ENCODE measurements at regions not wholly inside any gene's neighbourhood (a gene's known extent, or its start where the extent isn't known, plus 50 kb on each side); places are given as distances from the start of the nearest gene placed in this dataset.

GRCh38 chr12:125431516-125431915 lies 366.3 kb downstream of the AACS start:
- no peak for DNase-seq (ENCODE audit: low read depth)

- DNase-seq (ENCODE audit: low read depth), result no peak
Observed at GRCh38 chr12:125434131-125434530, 368.9 kb downstream of the AACS start.

- no peak for DNase-seq (ENCODE audit: low read depth)
Observed at GRCh38 chr12:125434936-125435443, 369.8 kb downstream of the AACS start.

GRCh38 chr12:125435871-125436270 lies 370.6 kb downstream of the AACS start:
- no peak for DNase-seq (ENCODE audit: low read depth)

DNA sequence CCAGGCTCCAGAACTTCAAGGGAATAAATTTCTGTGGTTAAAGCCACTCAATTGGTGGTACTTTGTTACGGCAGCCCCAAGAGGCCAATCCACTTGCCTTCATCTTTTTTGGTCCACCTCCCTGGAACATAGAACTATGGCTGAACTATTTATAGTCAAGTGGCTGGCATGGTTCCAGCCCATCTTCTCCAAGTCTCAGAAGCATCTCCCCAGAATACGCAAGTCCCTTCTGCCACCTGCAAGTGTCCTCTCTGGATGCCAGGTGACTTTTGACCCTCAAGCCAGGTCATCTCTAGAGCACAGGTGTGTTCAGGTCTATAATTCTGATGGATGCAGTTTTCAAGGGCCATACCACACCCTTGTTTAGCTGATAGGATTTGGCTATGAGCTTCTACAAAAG lies 371.5 kb downstream of the AACS start:
- no peak for DNase-seq (ENCODE audit: low read depth)

DNA sequence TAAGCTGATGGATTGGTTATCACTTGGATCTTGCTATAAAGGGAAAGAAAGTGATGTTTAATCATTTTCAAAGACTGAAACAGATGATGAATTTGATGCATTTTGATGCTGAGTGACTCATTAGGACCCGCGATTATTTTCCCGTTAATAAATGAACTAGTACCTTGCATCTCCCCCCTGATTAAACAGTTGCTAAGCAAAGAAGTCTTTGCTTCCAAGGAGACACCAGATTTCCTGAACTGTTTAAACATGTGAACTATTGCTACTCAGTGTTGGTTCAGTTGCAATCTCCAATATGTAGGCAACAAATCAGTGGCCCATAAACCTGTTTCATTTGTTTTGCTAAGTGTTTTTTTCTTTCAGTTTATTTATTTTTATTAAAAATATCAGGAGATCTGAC lies 375.2 kb downstream of the AACS start:
- DNase-seq (ENCODE audit: low read depth), result no peak

- no peak for DNase-seq (ENCODE audit: low read depth)
Observed at GRCh38 chr12:125443341-125443740, 378.1 kb downstream of the AACS start.

DNA sequence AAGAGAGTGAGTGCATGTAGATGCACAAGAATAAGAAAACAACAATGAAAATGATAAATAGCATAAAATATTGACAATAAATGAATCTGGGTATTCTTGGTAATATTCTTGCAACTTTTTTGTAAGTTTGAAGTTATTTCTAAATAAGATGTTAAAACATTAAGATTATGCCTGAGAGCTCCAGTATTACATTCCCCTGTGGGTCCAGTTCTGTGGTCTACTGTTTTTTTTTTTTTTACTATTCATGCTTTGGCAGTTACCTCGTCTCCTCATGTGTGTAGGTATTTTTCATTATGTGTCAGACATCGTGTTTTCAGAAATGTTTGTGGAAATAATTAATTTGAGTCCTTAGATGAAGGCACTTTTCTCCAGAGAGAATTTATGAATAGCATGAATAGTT lies 386.2 kb downstream of the AACS start:
- DNase-seq (ENCODE audit: low read depth), result no peak

- no peak for DNase-seq (ENCODE audit: low read depth)
Observed at GRCh38 chr12:125453751-125454150, 388.5 kb downstream of the AACS start.

GRCh38 chr12:125454291-125454690 lies 389.1 kb downstream of the AACS start:
- no peak for DNase-seq (ENCODE audit: low read depth)

DNA sequence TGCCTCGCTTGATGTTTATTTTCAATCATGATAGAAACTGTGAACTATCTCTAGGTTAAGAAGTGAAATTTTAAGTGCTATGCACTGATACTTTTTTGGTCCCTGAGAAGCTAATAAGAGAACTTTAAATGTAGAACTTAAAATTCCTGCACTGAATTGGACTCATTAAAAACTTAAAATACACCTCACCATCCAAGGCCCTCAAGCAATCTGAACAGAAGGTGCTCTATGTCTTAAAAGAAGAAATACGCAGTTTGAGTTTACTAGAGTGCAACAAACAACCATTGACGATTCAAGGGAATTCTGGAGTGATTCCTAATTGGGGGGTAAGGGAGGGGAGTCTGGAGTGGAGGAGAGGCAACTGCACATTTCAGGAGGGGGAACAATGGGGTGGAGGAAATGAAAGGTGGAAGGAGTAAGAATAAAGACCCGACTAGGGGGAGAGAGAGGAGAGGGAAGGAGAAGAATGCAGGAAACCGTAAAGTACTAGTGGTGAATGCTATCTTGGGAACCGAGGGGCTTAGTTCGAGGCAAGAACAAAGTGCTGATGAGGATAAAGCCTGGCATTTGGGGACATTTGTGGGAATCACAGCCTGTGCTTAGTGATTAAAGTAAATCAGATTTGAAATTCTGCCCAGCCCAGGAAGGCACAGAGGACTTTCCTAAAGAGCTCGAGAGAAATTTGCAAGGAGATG lies 389.7 kb downstream of the AACS start:
- DNase-seq (ENCODE audit: low read depth), result no peak

DNA sequence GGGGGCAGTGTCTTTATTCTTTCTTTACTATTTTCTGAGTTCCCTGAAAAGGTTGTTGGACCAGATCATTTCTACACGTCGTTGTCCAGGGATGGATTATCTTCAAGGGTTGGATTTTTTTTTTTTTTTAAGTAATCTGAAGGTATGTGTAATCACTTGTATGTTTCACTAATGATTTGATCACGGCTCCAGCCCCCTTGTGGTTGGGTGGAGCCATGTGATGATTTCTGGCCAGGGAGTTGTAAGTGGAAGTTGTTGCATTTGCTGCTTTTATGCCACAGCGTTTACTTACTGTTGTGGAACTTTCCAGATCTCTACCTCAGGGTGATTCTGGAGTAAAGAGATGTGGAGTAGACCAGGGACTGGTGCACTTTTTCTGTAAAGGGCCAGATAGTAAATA lies 390.3 kb downstream of the AACS start:
- DNase-seq (ENCODE audit: low read depth), result no peak

GRCh38 chr12:125458552-125459268 lies 393.5 kb downstream of the AACS start:
- DNase-seq (ENCODE audit: low read depth), result no peak

DNA sequence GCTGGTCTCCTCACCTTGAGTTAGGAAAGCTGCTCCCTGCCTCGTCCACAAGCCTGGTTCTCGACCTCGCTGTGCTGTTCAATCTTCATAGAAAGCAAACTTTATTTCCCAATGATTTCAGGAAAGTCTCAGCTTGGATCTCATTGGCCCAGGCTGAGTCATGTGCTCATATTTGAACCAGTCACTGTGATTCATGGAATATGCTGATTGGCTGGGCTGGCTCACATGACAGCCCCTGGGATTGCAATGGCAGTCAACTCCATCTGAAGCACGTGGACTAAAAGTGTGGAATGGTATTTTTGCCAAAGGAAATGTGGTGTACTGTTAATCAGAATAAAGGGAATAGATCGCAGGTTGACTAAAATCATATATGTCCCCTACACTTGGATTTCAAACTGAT lies 396.6 kb downstream of the AACS start:
- DNase-seq (ENCODE audit: low read depth), result no peak

DNA sequence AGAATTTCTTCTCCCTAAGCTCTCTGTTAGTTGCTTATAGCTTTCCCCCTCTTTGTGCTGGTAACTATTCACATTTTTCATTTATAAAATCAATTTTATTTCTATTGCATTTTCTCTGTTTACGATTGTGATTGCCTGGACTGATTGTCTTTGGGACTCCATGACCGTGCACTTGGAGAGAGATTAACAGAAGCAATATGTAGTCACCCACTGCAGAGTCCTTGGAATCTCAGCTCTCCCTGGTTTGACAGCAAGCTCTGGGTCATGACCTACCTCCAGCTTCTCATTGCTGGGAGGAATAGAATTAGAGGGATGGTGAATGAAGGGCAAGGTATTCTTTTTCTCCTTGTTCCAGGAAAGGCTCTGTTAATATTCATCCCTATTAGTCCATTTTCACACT lies 398.2 kb downstream of the AACS start:
- no peak for DNase-seq (ENCODE audit: low read depth)

DNA sequence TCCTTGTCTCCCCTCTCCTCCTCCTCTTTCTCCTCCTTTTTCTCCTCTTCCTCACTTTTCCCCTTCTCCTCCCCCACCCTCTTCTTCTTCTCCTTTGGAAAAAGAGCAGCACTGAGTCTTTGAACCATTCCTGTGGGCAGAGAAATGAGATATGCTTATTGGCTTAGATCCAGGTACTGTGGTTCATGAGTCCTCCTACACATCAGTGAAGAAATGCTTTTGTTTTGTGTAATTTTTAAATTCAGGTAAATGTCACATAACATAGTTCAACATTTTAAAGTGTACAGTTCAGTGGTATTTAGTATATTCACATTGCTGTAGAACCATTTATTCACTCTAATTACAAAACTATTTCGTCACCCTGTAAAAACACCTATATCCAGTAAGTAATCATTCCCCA lies 402.1 kb downstream of the AACS start:
- no peak for DNase-seq (ENCODE audit: low read depth)

GRCh38 chr12:125469683-125470082 lies 404.4 kb downstream of the AACS start:
- no peak for DNase-seq (ENCODE audit: low read depth)

DNA sequence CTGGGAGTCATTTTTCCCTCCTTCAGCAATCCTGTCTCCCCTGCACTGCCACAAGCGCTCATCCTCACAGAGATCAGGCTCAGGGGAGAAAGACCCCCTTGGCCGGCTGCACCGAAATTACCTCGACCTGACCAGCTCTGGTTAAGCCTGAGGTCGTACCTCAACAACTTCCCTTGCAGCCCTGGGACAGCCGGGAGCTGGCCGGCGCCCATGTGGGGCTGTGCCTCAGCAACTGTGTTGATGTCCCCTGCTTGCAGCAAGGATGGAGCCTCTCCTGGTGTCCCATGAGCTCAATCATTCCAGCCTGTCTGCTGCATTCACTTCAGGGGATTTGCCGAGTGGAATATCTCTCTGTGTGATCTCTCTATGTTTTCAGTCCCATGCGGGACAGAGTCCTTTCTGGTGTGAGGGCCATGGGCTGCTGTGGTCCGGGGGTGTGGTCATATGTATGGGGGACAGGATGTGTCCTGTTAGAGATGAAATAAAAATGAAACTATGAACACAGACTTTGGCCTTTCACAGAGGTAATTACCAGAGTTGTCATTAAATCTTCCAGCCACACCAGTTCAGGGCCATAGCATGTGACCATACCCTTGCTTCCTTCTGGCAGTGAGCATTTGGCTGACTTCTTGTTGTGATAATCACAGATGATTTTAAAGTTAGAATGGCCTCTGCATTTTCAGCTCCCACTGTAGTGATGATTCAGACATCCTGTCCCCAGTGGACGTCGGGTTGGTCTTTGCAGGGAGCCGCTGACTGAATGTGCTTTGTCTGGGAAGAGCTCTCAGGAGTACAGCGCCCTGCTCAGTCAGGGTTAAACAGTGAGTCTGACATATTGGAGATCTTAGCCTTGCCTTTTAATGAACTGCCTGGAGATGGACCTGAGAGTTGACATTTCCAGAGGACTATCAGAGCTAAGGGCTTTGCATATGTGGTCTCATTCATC lies 405.9 kb downstream of the AACS start:
- DNase-seq (ENCODE audit: low read depth), result no peak

DNA sequence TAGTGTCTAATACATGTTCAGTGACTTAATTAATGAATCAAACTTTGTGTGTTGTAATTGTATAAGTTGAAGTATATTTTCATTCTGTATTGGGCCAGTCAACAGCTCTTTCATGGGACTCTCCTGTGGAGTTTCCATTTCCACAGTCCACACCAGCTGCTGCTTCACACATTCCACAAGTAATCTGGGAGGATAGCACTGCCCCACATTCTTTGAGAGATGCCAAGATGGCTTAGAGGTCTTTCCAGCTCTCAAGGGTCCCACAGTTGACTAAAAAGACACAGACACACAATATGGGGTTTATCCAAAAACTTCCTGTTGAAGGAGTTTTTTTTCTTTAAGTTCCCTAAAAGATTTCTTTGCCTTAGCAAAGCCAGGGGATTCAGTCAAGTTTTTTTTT lies 408.3 kb downstream of the AACS start:
- DNase-seq (ENCODE audit: low read depth), result no peak

DNA sequence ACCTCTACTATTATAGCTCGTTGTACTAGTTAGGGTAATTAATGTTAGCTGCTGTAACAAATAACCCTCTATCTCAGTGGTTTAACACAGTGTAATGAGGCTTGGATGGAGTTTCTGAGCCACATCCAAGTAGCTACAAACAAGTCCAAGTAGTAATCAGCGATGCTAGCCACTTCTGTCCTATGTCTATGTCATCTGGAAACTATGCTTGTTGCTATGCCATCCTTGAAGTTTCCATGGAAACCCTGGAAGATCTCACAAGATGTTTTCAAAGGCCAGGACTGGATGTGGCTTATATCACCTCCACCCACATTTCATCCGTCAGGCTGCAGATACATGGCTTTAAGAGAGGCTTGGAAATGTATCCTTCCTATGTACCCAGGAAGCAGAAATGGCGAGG lies 422.1 kb downstream of the AACS start:
- no peak for DNase-seq (ENCODE audit: low read depth)

GRCh38 chr12:125491553-125491952 lies 426.3 kb downstream of the AACS start:
- no peak for DNase-seq (ENCODE audit: low read depth)

Measured in Daoy (cell line).